GM12874 (cell line): ENCODE measurements at regions not wholly inside any gene's neighbourhood (a gene's known extent, or its start where the extent isn't known, plus 50 kb on each side); places are given as distances from the start of the nearest gene placed in this dataset.

Source experiments
- TF ChIP-seq, protein P1 (sequence below): IDR thresholded peaks from 2 replicates; pipeline ENCODE4 v1.5.1; 2011; ENCODE audit warnings: low read depth, mild to moderate bottlenecking, control low read depth, low read length, moderate library complexity; ENCODE audit not compliant: insufficient read depth

DNA sequence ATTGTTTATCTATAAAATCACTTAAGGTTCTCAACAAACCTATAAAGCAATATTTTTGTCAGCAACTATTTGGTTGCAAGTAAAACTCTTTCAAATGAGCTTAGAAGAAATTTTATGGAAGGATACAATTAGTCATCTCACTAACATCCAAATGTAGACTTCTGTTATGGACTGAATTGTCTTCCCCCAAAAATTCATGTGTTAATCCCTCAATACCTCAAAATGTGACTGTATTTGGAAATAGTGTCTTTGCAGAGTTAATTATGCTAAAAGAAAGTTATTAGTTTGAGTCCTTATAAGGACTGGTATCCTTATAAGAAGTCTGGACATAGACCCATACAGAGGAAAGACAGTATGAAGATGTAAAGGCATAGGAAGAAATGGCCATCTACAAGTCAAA is 357.8 kb upstream of the PRMT6 start:
- TF ChIP-seq, protein P1, sequence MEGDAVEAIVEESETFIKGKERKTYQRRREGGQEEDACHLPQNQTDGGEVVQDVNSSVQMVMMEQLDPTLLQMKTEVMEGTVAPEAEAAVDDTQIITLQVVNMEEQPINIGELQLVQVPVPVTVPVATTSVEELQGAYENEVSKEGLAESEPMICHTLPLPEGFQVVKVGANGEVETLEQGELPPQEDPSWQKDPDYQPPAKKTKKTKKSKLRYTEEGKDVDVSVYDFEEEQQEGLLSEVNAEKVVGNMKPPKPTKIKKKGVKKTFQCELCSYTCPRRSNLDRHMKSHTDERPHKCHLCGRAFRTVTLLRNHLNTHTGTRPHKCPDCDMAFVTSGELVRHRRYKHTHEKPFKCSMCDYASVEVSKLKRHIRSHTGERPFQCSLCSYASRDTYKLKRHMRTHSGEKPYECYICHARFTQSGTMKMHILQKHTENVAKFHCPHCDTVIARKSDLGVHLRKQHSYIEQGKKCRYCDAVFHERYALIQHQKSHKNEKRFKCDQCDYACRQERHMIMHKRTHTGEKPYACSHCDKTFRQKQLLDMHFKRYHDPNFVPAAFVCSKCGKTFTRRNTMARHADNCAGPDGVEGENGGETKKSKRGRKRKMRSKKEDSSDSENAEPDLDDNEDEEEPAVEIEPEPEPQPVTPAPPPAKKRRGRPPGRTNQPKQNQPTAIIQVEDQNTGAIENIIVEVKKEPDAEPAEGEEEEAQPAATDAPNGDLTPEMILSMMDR: no peak

DNA sequence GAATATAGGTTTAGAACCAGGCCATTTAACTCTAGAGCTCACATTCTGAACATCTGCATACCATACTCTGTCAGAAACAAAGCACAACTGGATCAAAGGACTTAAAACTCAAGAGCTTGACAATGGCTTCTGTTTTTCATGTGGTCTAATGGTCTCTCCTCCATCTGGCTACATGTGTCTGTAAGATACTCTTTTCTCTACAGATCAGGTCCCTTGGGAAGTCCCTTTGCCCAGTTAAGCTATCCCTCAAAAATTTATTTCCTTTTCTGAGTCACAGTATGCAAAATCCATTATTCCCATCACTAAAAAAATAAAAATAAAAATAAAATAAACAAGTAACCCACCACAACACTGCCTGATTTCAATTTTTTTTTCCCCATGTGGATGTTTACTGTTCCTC is 357.0 kb upstream of the PRMT6 start:
- TF ChIP-seq, protein P1: no peak

DNA sequence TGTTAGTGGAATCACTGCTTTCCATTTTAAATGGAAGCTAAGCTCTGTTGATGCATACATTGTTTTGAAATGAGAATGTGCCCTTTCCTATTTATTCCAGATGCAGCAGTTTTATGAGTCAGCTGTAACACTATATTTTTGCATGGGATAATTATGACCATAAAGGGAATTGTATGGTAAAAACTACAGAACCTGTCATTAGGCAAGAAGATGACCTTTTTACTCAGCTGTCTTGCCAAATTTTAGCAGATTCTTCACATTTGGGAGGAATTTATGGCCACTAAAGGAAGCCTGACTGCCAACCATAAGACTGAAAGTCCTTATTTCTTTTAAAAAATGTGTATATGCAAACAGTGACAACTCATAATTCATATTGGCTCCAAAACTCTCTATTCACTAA is 356.3 kb upstream of the PRMT6 start:
- TF ChIP-seq, protein P1: no peak

DNA sequence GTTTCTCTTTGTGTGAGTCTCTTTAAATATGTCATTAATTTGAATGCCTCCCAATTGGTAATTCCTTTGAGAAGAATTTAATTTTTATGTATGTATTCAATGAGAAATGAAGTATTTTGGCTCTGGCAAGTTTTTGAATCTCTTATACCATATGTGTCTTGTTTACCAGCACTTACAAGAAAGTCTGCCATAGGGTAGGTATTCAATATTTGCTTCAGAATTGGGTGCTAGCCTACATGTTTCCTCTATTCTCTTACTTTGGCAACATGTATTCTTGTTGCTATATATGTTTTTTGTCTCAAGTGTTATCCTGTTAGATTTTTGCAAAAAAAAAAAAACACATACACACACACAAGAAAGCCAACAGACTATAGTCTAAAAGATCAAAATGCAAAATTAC is 350.5 kb upstream of the PRMT6 start:
- TF ChIP-seq, protein P1: no peak

DNA sequence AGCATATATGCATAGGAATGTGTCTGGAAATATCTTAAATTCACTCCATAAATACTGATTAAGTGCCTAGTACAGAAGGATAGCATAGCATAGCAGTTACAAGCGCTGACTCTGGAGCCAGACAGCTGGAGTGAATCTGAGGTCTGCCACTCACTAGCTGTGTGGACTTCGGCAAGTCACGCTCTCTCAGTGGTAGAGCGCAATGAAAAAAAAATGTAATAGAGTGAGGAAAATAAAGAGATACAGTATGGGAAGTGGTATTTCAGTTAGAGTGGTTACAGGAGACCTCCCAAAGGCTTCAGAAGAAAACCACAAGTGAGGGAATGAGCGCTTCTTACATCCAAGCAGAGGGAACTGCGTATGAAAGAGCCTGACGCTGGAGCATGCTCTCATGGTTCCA is 338.9 kb upstream of the PRMT6 start:
- TF ChIP-seq, protein P1: no peak

DNA sequence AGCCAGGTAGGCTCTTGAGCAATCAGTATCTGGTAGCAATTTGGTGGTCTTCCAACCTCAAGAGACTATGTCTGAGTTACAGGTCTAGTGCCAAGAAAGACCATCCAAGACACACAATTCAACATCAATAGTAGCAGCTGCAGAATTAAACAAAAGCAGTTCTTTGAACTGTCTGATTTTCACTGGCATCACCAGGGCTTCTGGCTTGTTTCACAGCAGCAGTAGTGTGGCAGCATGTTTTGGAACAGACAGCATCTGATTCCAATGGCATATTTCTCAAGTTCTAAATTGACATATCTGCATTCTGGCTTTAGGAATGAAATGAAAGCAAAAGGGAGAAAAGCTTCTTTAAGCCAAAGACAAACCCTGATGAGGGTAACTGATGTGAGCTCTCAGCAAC is 334.7 kb upstream of the PRMT6 start:
- TF ChIP-seq, protein P1: no peak

DNA sequence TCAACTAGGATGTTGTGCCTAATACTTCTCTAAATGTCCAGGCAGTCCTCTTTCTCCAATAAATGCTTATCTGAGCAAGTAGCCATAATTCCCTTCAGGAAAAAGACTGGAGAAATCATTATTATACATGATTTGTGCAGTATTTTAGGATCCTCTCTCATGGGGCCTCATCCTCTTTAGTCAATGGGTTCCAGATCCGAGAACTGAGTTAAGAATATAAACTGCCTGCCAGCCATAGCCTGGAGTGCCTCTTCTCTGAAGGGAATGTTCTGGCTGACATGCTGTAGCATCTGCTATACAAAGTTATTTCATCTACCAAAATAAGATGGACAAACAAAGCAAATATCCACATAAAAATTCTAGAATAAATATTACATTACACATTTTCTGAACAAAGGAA is 334.0 kb upstream of the PRMT6 start:
- TF ChIP-seq, protein P1: no peak

DNA sequence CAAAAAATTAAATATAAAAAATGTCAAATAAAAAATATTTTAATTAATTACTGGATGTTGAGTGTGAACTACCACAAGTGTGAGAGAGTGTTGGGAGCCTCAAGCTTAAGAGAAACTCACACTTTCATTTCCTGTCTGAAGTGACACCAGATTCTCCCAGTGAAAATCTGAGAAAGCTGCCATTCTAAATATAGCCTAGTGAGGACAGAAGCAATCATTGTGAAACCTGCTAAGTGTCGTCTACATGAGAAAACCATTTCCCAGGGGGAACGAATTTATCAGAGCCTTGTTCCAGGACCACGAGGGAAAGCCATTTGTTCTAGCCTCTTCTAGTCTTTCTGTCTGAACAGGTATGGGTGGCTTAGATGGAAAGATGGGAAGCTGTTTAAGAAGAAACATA is 329.3 kb upstream of the PRMT6 start:
- TF ChIP-seq, protein P1: no peak
